Posterior cingulate gyrus (tissue), 11 donors: ENCODE measurements at regions not wholly inside any gene's neighbourhood (a gene's known extent, or its start where the extent isn't known, plus 50 kb on each side); places are given as distances from the start of the nearest gene placed in this dataset.

ENCODE experiments used
- DNase-seq, 10 donors: peaks; one replicate each; pipeline versions ENCODE4 v3.0.0 to v3.0.0-alpha.2; 2020 to 2021; ENCODE audit warnings: mixed read lengths in 3 of 10
- intact Hi-C: fragments of 100-400 bp; cut with DNase I; formaldehyde crosslinking; loops from one replicate; pipeline ENCODE4 v1.15.1; 2023

DNA sequence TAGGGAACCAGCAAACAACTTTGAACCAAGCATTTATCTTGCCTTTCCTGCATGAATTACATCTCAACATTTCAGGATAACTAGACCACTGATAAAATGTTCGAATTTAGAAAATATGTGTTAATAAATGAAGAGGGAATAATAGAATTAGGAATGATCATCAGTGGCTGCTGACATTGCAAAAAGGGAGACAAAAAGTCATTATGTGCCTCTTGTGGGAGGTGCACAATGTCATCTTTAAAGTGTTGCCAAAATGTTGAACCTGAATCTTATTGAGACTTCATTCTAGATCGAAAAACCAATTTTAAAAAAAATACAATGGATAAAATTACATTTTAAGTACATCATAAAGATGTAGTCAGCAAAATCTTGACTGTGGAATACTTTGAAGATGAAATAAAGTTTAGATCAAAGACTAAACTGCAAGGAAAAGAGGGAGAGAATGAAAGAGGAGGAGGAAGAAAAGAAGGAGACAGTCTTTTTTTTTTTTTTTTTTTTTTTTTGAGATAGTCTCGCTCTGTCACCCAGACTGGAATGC is 299.3 kb downstream of the FBXW7 start:
- no peak for DNase-seq

GRCh38 chr4:152235718-152236117 is 300.2 kb downstream of the FBXW7 start:
- intact Hi-C loops: no loop called here
- DNase-seq: no peak

More for the DNA sequence above, 299.3 kb downstream of the FBXW7 start:
- intact Hi-C loops: no loop called here

DNA sequence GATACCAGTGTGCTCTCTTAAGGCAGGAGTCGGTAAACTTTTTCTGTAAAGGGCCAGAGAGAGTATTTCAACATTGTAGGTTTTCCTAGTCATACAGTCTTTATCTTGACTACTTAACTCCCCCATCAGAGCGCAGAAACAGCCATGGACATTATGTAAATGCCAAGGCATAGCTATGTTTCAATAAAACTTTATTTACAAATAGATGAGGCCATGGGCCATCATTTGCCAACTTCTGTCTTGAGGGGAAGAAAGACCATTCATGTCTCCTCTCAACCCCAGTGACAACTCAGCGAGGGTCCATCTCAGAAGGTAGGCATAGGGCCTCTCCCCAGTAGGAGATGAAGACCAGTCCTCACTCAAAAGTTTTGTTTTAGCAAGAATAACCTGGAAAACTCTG is 301.3 kb downstream of the FBXW7 start:
- DNase-seq: no peak
- intact Hi-C loops: no loop called here

DNA sequence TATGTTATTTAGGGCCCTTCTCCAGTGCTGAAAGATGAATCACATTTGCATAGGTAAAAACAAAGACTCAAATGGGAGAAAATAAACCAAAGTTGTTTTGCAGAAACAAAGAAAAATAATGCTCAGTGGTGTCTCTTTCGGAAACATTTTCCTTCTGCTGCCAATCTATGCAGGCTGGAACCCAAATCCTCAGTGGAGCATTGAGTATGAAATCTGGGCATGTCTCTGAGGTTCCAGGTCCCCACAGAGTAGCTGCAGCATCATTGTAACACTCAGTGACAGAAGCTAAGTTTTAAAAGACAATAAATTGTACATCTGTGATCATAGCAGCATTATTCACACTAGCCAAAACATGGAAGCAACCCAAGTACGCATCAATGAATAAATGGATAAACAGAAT is 303.6 kb downstream of the FBXW7 start:
- no peak for DNase-seq
- intact Hi-C loops: no loop called here

- intact Hi-C loops: no loop called here
- no peak for DNase-seq
Observed at GRCh38 chr4:152229782-152230289, 306.1 kb downstream of the FBXW7 start.

- DNase-seq: no peak
- intact Hi-C loops: no loop called here
Observed at GRCh38 chr4:152225680-152226079, 310.2 kb downstream of the FBXW7 start.

DNA sequence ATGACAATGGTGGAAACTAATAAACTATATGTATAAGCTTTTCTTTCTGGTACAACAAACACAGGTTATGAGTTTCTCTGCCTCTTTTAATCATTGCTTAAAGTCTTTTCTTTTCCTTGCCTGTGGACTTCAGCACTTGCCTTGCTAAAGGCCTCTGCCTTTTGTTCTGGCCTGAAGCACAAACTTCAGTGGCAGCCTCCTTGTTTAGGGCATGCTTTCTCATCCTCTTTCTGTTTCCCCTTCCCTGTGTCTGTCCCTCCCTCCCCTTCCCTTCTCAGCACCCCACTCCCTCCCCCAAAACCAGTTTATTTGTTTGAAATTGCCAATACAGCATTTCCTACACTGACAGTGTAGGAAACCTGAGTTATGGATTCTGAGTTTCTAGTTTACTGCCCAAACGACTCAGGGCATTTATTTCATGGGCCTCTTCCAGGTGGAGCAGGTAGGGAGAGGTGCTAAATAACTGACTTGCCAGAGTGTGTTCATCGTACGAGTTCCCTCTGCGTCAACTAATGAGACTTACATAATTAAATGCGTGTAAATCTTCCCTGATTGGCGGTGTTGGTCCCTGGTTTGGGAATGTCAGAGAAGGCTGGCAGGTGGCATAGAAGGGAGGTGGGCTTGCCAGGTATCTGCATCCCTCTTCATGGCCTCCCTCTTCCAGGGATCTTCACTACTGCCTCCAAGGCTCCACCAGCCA is 311.0 kb downstream of the FBXW7 start:
- DNase-seq: no peak

DNA sequence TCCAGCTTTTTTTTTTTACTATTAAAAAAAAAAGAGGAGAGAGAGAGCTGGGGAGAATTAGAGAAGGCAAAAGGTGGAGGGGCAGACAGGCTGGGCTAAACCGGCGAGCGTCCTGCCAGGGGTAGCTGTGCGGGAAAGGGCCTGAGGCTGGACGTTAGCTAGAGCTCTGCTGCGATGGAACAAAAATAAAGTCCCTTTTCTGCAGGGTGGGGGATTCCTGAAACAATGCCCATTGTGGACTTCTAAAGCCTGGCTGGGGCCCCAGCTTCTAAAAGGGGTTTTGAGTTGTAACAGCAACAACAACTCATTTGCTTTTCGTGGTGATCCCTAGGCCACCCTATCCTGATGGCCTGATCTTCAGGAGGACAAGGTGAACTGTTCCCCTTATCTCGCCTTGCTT is 311.7 kb downstream of the FBXW7 start:
- intact Hi-C loops: no loop called here
- no peak for DNase-seq

More for the DNA sequence above, 311.0 kb downstream of the FBXW7 start:
- intact Hi-C loops: no loop called here

GRCh38 chr4:152223600-152223999 is 312.3 kb downstream of the FBXW7 start:
- intact Hi-C loops: no loop called here

DNA sequence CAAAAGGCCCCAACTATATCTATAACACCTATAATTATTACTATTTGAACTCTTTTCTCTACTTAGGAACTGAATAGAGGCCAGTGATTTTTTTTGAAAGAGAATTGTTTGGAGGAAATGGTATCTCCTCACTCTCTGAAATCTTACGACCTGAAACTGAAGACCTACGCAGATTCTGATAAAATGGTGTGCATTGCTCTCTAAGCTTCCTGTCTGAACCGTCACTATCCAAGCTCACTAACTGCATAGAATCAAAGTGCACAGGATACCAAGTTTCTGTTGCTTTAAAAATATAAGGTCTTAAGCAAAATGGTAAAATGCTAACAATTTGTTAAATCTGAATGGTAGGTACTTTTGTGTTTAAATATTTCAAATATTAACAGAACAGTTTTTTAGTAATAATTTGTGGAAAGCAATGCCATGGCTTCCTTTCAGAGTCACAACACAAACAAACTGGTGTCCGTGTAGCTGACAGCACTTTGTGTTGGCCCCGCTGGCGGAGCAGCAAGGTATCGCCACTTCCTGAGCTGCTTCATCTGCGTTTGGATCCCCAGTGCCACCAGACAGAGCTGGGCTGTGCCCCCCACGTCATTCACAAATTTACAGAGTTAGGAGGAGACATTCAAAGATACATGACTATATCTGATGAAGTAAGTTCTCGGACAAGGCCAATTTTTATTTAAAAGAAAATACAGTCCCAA is 313.9 kb downstream of the FBXW7 start:
- DNase-seq: no peak
- intact Hi-C loops: no loop called here

More at GRCh38 chr4:152223600-152223999, 312.3 kb downstream of the FBXW7 start:
- DNase-seq: no peak

DNA sequence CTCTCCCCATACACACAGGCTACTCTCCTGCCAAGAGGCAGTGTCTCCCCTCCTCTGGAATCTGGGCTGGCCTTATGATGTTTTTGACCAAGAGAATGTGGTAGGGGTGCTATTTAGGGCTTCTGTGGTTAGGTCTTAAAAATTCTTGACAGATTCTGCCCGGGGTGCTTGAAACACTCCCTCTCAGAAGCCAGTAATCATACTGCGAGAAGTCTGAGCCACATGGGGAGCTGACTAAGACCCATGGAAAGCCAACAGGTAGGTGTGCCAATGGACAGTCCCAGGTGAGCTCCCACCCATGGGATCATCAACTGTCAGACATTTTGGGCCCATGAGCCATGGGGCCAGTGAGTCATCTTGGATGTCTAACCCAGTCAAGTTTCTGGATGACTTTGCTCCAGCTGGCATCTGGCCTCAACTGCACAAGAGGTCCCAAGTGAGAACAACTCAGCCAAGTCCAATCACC is 315.7 kb downstream of the FBXW7 start:
- no peak for DNase-seq
- intact Hi-C loops: no loop called here

DNA sequence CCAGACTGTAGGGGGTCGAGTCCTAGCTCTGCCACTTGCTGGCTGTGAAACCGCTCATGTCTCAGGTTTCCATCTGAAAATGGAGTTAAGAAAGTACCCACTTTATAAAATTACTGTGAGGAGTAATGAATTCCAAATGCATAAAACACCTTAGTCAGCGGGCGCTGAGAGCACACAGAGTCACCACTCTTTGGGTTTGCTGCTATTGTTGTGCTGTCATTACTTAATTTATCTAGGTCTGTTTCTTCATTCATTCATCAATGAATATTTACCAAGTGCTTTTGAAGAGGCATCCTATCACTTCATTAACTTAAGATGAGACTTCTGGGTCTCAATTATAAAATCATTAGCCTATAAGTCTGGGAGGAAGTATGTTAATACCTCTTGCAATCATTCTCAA is 317.3 kb downstream of the FBXW7 start:
- DNase-seq: no peak
- intact Hi-C loops: no loop called here

GRCh38 chr4:152217896-152218295 is 318.0 kb downstream of the FBXW7 start:
- DNase-seq: peak in 2 of 10 donors; percentile 30 to 38
- intact Hi-C loops: no loop called here

DNA sequence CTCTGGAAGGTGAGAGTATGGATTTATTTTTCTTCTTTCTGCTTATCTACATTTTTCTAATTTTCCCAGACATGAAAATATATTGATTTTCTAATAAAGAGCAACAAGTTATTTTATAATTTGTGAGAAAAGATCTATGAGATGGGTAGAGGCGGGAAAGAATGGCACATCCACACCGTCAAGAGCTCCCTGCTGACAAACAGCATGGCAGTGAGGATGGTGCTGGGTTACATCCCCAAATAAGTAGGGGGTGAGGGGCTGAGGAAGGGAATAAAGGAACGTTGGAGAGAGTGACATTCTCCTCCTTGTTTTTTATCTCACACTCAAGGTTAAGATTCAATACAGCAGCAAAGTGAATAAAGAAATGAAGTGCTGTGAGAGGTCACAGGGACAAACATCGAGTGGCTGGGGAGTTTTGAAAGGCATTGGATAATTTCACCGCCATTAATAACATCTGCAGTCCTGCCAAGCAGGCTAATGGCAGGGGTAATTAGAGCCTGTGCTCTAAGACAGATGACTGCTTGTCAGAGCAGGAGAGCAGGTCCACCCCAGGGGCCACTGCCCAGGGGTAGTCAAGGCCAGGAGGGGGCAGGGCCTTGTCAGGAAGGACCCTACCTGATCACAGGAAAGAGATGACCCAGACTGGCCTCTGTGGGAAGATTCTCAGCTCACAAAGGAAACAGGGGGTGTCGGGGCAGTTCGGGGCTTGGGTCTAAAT is 323.8 kb downstream of the FBXW7 start:
- DNase-seq: no peak

GRCh38 chr4:152209772-152210493 is 326.0 kb downstream of the FBXW7 start:
- intact Hi-C loops: no loop called here
- DNase-seq: no peak

More for the DNA sequence above, 323.8 kb downstream of the FBXW7 start:
- intact Hi-C loops: no loop called here

DNA sequence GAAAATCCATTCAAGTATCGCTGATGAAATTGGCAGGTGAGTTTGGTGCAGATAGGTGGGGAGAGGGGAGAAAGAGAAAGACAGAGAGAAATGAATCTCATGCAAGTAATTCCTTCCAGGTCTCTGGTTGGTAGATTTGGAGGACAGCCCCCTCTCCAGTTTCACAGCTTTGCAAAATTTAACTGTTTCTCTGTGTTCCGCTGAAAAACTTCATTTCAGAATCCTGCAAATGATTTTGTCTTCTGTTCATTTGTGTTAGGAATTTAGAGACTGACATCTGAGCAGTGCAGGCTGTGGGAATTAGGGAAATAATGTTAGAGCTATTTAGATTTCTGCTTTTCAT is 328.5 kb downstream of the FBXW7 start:
- DNase-seq: no peak
- intact Hi-C loops: no loop called here

GRCh38 chr4:152206646-152207377 is 329.1 kb downstream of the FBXW7 start:
- no peak for DNase-seq
- intact Hi-C loops: no loop called here

DNA sequence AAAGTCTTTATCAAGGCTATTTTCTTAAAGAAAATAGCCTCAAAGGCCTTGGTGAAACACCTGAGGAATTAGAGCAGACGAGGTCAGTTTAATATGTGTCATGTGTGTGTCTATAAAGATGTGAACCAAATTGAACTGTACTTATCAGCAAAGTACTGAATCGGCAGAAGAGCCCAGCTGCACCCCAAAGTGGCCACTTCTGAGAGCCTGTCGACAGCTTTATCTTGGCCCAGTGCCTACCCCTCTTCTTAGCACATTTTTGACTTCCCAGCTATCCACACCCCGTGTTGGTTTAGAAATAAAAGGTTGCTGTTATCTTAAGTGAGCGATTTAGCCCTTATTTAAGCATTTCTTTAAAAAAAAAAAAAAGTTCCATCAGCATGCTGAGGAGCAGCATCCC is 329.7 kb downstream of the FBXW7 start:
- DNase-seq: no peak
- intact Hi-C loops: no loop called here

DNA sequence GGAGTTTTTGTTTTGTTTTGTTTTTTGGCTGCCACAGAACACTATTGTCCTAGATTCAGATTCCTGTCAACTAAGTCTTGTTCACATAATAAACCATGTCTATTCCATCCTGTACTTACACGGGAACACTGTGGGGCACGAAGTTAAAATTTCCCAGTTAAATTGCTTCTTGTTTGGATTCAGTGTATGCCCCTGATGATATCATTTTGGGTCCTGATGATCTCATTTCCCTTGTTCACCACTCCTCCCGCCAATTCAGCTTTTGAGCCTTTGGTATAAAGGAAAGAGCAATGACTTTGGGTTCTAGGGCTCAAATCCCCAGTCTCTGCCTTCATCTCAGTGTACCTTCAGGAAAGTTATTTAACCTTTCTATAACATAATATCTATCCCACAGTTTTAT is 333.5 kb downstream of the FBXW7 start:
- DNase-seq: no peak
- intact Hi-C loops: no loop called here
